ENCODE measurements at regions not wholly inside any gene's neighbourhood (a gene's known extent, or its start where the extent isn't known, plus 50 kb on each side); places are given as distances from the start of the nearest gene placed in this dataset.
"Not testable (repeated sequence)": the region's sequence is repeated elsewhere in the genome, so short reads cannot be mapped to it uniquely, and the experiment has no call there.

- DNase-seq: no peak
These were observed 257.5 kb downstream of the HAPSTR1 start for GRCh38 chr16:9348912-9349311.

- not testable (repeated sequence) for DNase-seq
These were observed 258.0 kb downstream of the HAPSTR1 start for GRCh38 chr16:9349373-9349960.

- DNase-seq: not testable (repeated sequence)
These were observed 258.8 kb downstream of the HAPSTR1 start for GRCh38 chr16:9350119-9350799.

- no peak for DNase-seq
These were observed 260.0 kb downstream of the HAPSTR1 start for GRCh38 chr16:9351440-9351839.

- no peak for DNase-seq
These were observed 260.5 kb downstream of the HAPSTR1 start for GRCh38 chr16:9351841-9352434.

- no peak for DNase-seq
These were observed 266.4 kb downstream of the HAPSTR1 start for GRCh38 chr16:9357829-9358228.

- no peak for DNase-seq
These were observed 268.6 kb downstream of the HAPSTR1 start for GRCh38 chr16:9360075-9360474.

GRCh38 chr16:9362050-9362449, 270.6 kb downstream of the HAPSTR1 start:
- no peak for DNase-seq

GRCh38 chr16:9362604-9363003, 271.2 kb downstream of the HAPSTR1 start:
- no peak for DNase-seq

GRCh38 chr16:9363520-9363919, 272.1 kb downstream of the HAPSTR1 start:
- no peak for DNase-seq

- DNase-seq: no peak
These were observed 273.4 kb downstream of the HAPSTR1 start for GRCh38 chr16:9364721-9365369.

GRCh38 chr16:9365370-9365728, 273.9 kb downstream of the HAPSTR1 start:
- no peak for DNase-seq

GRCh38 chr16:9366048-9366969, 274.9 kb downstream of the HAPSTR1 start:
- DNase-seq: no peak

- DNase-seq: no peak
These were observed 278.6 kb downstream of the HAPSTR1 start for GRCh38 chr16:9370061-9370491.

- DNase-seq: no peak
These were observed 280.4 kb downstream of the HAPSTR1 start for GRCh38 chr16:9371713-9372448.

- DNase-seq: no peak
These were observed 281.8 kb downstream of the HAPSTR1 start for GRCh38 chr16:9372934-9373890.

GRCh38 chr16:9374061-9374460, 282.6 kb downstream of the HAPSTR1 start:
- no peak for DNase-seq

GRCh38 chr16:9378876-9379275, 287.4 kb downstream of the HAPSTR1 start:
- no peak for DNase-seq

- DNase-seq: no peak
These were observed 288.8 kb downstream of the HAPSTR1 start for GRCh38 chr16:9380221-9380620.

- DNase-seq: no peak
These were observed 290.0 kb downstream of the HAPSTR1 start for GRCh38 chr16:9381399-9381798.

GRCh38 chr16:9381905-9382304, 290.5 kb downstream of the HAPSTR1 start:
- DNase-seq: no peak

All from stimulated activated CD8-positive, alpha-beta memory T cell treated with anti-CD3 and anti-CD28 coated beads, Interleukin-4, amount 100 ng/mL, for 48 hours (primary cell).